OCI-LY7 (cell line): ENCODE measurements at regions not wholly inside any gene's neighbourhood (a gene's known extent, or its start where the extent isn't known, plus 50 kb on each side); places are given as distances from the start of the nearest gene placed in this dataset.

Experiments
- BruUV-seq: library from RNA; stranded (reverse); fragments of 400-500 nt; replicated peaks from 2 replicates; lab custom pipeline; 2021; lab: Mats Ljungman, UMichigan
- CTCF ChIA-PET: fragments of 300-600 bp; sonication (Branson Sonifier 250); formaldehyde crosslinking; loops from one replicate; lab custom pipeline; 2022; ENCODE audit warnings: antibody characterized with exemption; ENCODE audit not compliant: unreplicated experiment; lab: Charles Lee
- POLR2A ChIA-PET: fragments of 300-600 bp; sonication (Branson Sonifier 250); formaldehyde crosslinking; loops from one replicate; lab custom pipeline; 2022; ENCODE audit warnings: antibody characterized with exemption; lab: Charles Lee
- DNase-seq: peaks from one replicate; pipeline ENCODE4 v3.0.0-alpha.2; 2015; ENCODE audit warnings: low spot score
- H2AFZ ChIP-seq: fragments of 200-600 bp; sonication (generic), shearing (Covaris generic); 2 replicates; pipeline ENCODE4 v1.6.1; 2014; ENCODE audit warnings: mild to moderate bottlenecking, antibody characterized with exemption, low read length, moderate library complexity
- H3K27ac ChIP-seq: fragments of 200-600 bp; sonication (generic); 2 replicates; pipeline ENCODE4 v1.5.1; 2014; ENCODE audit warnings: mixed run types, low read depth, mild to moderate bottlenecking, moderate library complexity, low read length, inconsistent platforms; ENCODE audit not compliant: poor library complexity, severe bottlenecking
- H3K36me3 ChIP-seq: fragments of 200-600 bp; sonication (generic); 2 replicates; pipeline ENCODE4 v1.6.1; 2014; ENCODE audit warnings: mild to moderate bottlenecking, antibody characterized with exemption, low read length, moderate library complexity, mixed read lengths; ENCODE audit not compliant: insufficient read depth
- H3K4me1 ChIP-seq: fragments of 200-600 bp; sonication (generic); 2 replicates; pipeline ENCODE4 v1.5.1; 2014; ENCODE audit warnings: mild to moderate bottlenecking, low read length; ENCODE audit not compliant: insufficient read depth, poor library complexity, severe bottlenecking
- H3K4me2 ChIP-seq: fragments of 200-600 bp; sonication (generic); 2 replicates; pipeline ENCODE4 v1.6.1; 2014; ENCODE audit warnings: mild to moderate bottlenecking, low read length
- H3K4me3 ChIP-seq: fragments of 200-600 bp; sonication (generic); 2 replicates; pipeline ENCODE4 v1.5.1; 2014; ENCODE audit warnings: mild to moderate bottlenecking, low read depth, low read length; ENCODE audit not compliant: poor library complexity, severe bottlenecking
- H3K79me2 ChIP-seq: fragments of 200-600 bp; sonication (generic); 2 replicates; pipeline ENCODE4 v1.6.1; 2016; ENCODE audit warnings: low read depth, mild to moderate bottlenecking, low read length, moderate library complexity, mixed read lengths; ENCODE audit not compliant: insufficient read depth
- H3K9me2 ChIP-seq: fragments of 200-600 bp; sonication (generic); 2 replicates; pipeline ENCODE4 v1.6.1; 2016; ENCODE audit warnings: mild to moderate bottlenecking, low read length, mixed read lengths; ENCODE audit not compliant: insufficient read depth
- H3K9me3 ChIP-seq: fragments of 200-600 bp; sonication (generic); 2 replicates; pipeline ENCODE4 v1.6.1; 2014; ENCODE audit warnings: mild to moderate bottlenecking, mixed run types, low read length, mixed read lengths
- H4K20me1 ChIP-seq: fragments of 200-600 bp; sonication (generic); 2 replicates; pipeline ENCODE4 v1.6.1; 2014; ENCODE audit warnings: mild to moderate bottlenecking, antibody characterized with exemption, low read length, moderate library complexity, mixed read lengths; ENCODE audit not compliant: insufficient read depth
- EZH2phosphoT487 ChIP-seq: fragments of 200-600 bp; sonication (generic); IDR thresholded peaks from 2 replicates; pipeline ENCODE4 v1.6.1; 2018; ENCODE audit warnings: low read depth, borderline replicate concordance, mild to moderate bottlenecking, mixed run types, antibody characterized with exemption, low read length, moderate library complexity, mixed read lengths
- intact Hi-C: fragments of 100-400 bp; cut with micrococcal nuclease; formaldehyde crosslinking; loops from one replicate; pipeline ENCODE4 v1.10.0; 2022; ENCODE audit not compliant: unreplicated experiment
- TF ChIP-seq, protein P1 (sequence below): fragments of 200-600 bp; sonication (generic); conservative IDR thresholded peaks from 2 replicates; pipeline ENCODE4 v1.5.1; 2014; ENCODE audit warnings: mild to moderate bottlenecking, antibody characterized with exemption, low read length, moderate library complexity, mixed read lengths

DNA sequence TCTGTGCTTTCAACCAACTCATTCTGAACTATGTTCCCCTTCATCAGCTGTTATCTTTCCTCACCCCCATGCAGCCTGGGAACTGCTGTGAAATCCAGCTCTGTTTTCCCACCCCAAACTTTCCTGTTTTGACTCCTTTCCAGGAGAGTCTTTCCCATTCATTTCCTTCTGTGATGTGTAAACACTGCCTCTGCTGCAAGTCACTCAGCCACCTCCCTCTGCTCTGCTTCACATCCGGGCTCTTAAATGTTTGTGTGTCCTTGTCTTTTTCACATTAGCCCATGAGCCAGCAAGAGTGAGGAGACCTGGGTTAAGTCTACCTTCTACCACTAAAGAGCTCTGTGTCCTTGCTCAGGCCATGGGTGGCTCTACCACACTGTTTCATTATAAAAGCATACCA lies 137.5 kb downstream of the ICE1 start:
- intact Hi-C loops = no loop called here
- Histone ChIP-seq H3K4me1 (no peaks in the 10 kb centered on the region), H2AFZ (no peak overlapping the region), H3K9me3 (no peaks in the 10 kb centered on the region), H3K79me2 (no peaks in the 10 kb centered on the region), H3K4me3 (no peak overlapping the region), H3K4me2 (no peak overlapping the region), H4K20me1 (no peaks in the 10 kb centered on the region), H3K9me2 (no peaks in the 10 kb centered on the region), H3K27ac (no peak overlapping the region), H3K36me3 (no peaks in the 10 kb centered on the region)
- ChIA-PET CTCF (no interaction called here), POLR2A (no interaction called here)
- TF ChIP-seq, protein P1, sequence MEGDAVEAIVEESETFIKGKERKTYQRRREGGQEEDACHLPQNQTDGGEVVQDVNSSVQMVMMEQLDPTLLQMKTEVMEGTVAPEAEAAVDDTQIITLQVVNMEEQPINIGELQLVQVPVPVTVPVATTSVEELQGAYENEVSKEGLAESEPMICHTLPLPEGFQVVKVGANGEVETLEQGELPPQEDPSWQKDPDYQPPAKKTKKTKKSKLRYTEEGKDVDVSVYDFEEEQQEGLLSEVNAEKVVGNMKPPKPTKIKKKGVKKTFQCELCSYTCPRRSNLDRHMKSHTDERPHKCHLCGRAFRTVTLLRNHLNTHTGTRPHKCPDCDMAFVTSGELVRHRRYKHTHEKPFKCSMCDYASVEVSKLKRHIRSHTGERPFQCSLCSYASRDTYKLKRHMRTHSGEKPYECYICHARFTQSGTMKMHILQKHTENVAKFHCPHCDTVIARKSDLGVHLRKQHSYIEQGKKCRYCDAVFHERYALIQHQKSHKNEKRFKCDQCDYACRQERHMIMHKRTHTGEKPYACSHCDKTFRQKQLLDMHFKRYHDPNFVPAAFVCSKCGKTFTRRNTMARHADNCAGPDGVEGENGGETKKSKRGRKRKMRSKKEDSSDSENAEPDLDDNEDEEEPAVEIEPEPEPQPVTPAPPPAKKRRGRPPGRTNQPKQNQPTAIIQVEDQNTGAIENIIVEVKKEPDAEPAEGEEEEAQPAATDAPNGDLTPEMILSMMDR = no peak
- TF ChIP-seq EZH2phosphoT487 = no peak
- BruUV-seq = no TSS peak
- DNase-seq = no peak

DNA sequence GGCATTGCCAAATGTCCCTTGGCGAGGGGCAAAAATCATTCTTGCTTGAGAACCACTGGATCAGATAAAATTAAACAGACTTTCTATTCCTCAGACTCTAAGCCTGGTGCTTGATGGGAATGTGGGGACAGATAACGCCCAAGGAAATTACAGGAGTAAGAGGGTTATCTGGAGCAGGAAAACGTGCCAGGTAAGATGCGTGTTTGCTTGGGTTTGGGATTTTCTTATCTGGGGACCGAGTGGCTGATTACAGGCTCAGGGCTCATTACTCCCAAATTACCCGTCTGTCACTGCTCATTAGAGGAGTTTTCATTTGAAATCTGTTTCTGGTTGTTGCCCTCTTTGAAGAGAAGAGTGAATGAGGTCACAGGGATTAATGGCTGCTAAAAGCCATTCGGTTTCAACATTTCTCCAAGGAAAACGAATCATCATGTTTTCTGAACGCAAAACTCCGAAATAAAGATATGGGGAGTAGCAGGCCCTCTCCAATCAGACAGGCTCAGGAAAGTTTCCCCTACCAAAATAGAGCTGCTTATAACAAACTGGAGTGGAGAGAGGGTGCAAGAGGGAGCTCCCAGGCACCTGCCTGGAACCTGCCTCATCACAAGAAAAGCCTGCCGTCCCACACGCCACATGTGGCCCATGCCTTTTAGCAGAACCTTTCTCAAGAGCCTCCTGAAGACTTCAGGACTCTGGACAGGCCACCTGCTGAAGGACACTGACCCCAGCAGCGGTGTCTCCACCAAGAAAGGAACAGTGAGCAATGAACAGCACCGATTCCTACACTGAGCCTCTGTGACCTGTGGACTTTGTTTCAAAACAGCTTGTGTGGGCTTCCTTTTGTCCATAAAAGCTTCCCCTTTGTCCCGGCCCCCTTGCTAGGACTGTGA lies 136.4 kb downstream of the ICE1 start:
- intact Hi-C loops = no loop called here
- H2AFZ ChIP-seq = no peak overlapping the region
- no peak overlapping the region for H3K4me2 ChIP-seq
- DNase-seq = no peak
- no peaks in the 10 kb centered on the region for H3K9me3 ChIP-seq
- no TSS peak for BruUV-seq
- H4K20me1 ChIP-seq = no peaks in the 10 kb centered on the region
- H3K4me1 ChIP-seq = no peaks in the 10 kb centered on the region
- no peaks in the 10 kb centered on the region for H3K79me2 ChIP-seq
- ChIA-PET POLR2A (no interaction called here), CTCF (interaction anchor here (0.6 kb wide), 1 partner anchor 136 kb away, joined by 3 read pairs; no protein-coding TSS in a partner anchor)
- no peaks in the 10 kb centered on the region for H3K36me3 ChIP-seq
- TF ChIP-seq, protein P1 = no peak
- no peak for TF ChIP-seq EZH2phosphoT487
- no peak overlapping the region for H3K4me3 ChIP-seq
- H3K9me2 ChIP-seq = no peaks in the 10 kb centered on the region
- no peak overlapping the region for H3K27ac ChIP-seq

DNA sequence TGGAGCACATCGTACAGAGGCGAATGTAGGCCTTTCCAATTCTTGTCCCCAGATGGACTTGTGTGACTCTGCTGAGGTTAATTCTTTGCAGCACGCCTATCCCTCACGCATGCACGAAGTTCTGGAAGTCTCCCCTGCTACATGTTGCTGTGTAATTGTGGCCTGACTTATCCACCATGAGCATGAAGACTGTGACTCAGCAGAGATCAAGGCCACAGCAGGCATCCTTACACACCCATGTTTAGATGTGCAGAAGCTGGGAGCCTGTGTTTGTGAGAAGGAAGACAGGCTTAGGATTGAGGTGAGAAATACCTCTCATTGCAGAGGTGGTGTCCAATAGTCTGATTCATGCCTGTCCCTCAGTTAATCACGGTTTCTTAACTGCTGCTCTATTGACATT lies 135.6 kb downstream of the ICE1 start:
- H3K27ac ChIP-seq = no peak overlapping the region
- no peak for DNase-seq
- H3K9me2 ChIP-seq = no peaks in the 10 kb centered on the region
- H3K4me1 ChIP-seq = no peaks in the 10 kb centered on the region
- POLR2A ChIA-PET = no interaction called here
- H3K9me3 ChIP-seq = no peaks in the 10 kb centered on the region
- CTCF ChIA-PET = no interaction called here
- TF ChIP-seq EZH2phosphoT487 = no peak
- TF ChIP-seq, protein P1 = no peak
- no TSS peak for BruUV-seq
- H3K36me3 ChIP-seq = no peaks in the 10 kb centered on the region
- intact Hi-C loops = no loop called here
- H4K20me1 ChIP-seq = no peaks in the 10 kb centered on the region
- no peak overlapping the region for H3K4me3 ChIP-seq
- no peak overlapping the region for H3K4me2 ChIP-seq
- no peak overlapping the region for H2AFZ ChIP-seq
- no peaks in the 10 kb centered on the region for H3K79me2 ChIP-seq
